Testis (tissue), 2 donors: ENCODE measurements at regions not wholly inside any gene's neighbourhood (a gene's known extent, or its start where the extent isn't known, plus 50 kb on each side); places are given as distances from the start of the nearest gene placed in this dataset.

Experiments
- CTCF ChIP-seq, 3 experiments: fragments of 450-650 bp in 2 of 3; fragments of 200-600 bp in 1 of 3; sonication (generic) in 1 of 3; IDR thresholded peaks; one replicate each; pipeline ENCODE4 v1.5.1; 2016 to 2019; ENCODE audit warnings: antibody characterized with exemption in 3 of 3, mild to moderate bottlenecking in 2 of 3, moderate library complexity in 1 of 3
- POLR2A ChIP-seq: fragments of 450-650 bp; IDR thresholded peaks from one replicate; pipeline ENCODE4 v1.6.1; 2017; ENCODE audit warnings: antibody characterized with exemption, mild to moderate bottlenecking, moderate library complexity

GRCh38 chr1:214777364-214777763 lies 174.4 kb downstream of the CENPF start:
- no peak for TF ChIP-seq CTCF (IDR thresholded peaks at IDR 0.05)
- TF ChIP-seq POLR2A, result no peak
